ENCODE measurements at regions not wholly inside any gene's neighbourhood (a gene's known extent, or its start where the extent isn't known, plus 50 kb on each side); places are given as distances from the start of the nearest gene placed in this dataset.
"Not testable (repeated sequence)": the region's sequence is repeated elsewhere in the genome, so short reads cannot be mapped to it uniquely, and the experiment has no call there.

- not testable (repeated sequence) for DNase-seq (ENCODE audit: low read depth)
Observed at GRCh38 chr16:88164196-88165039, 213.2 kb downstream of the BANP start.

GRCh38 chr16:88165040-88165544 lies 213.9 kb downstream of the BANP start:
- DNase-seq (ENCODE audit: low read depth) = not testable (repeated sequence)

GRCh38 chr16:88165683-88166082 lies 214.4 kb downstream of the BANP start:
- not testable (repeated sequence) for DNase-seq (ENCODE audit: low read depth)

GRCh38 chr16:88166209-88166773 lies 215.1 kb downstream of the BANP start:
- DNase-seq (ENCODE audit: low read depth) = not testable (repeated sequence)

GRCh38 chr16:88167798-88168556 lies 214.8 kb upstream of the ZNF469 start:
- not testable (repeated sequence) for DNase-seq (ENCODE audit: low read depth)

GRCh38 chr16:88168557-88168949 lies 214.2 kb upstream of the ZNF469 start:
- DNase-seq (ENCODE audit: low read depth) = not testable (repeated sequence)

GRCh38 chr16:88169136-88169830 lies 213.5 kb upstream of the ZNF469 start:
- DNase-seq (ENCODE audit: low read depth) = not testable (repeated sequence)

- DNase-seq (ENCODE audit: low read depth) = not testable (repeated sequence)
Observed at GRCh38 chr16:88169831-88170165, 213.0 kb upstream of the ZNF469 start.

GRCh38 chr16:88170528-88170991 lies 212.2 kb upstream of the ZNF469 start:
- no peak for DNase-seq (ENCODE audit: low read depth)

- not testable (repeated sequence) for DNase-seq (ENCODE audit: low read depth)
Observed at GRCh38 chr16:88171126-88171525, 211.6 kb upstream of the ZNF469 start.

- not testable (repeated sequence) for DNase-seq (ENCODE audit: low read depth)
Observed at GRCh38 chr16:88176184-88176583, 206.6 kb upstream of the ZNF469 start.

- DNase-seq (ENCODE audit: low read depth) = not testable (repeated sequence)
Observed at GRCh38 chr16:88176591-88177180, 206.1 kb upstream of the ZNF469 start.

GRCh38 chr16:88178251-88178650 lies 204.5 kb upstream of the ZNF469 start:
- not testable (repeated sequence) for DNase-seq (ENCODE audit: low read depth)

- DNase-seq (ENCODE audit: low read depth) = not testable (repeated sequence)
Observed at GRCh38 chr16:88178896-88179295, 203.9 kb upstream of the ZNF469 start.

GRCh38 chr16:88182967-88183881 lies 199.5 kb upstream of the ZNF469 start:
- not testable (repeated sequence) for DNase-seq (ENCODE audit: low read depth)

GRCh38 chr16:88184053-88184452 lies 198.7 kb upstream of the ZNF469 start:
- not testable (repeated sequence) for DNase-seq (ENCODE audit: low read depth)

- not testable (repeated sequence) for DNase-seq (ENCODE audit: low read depth)
Observed at GRCh38 chr16:88184566-88185355, 198.0 kb upstream of the ZNF469 start.

- DNase-seq (ENCODE audit: low read depth) = not testable (repeated sequence)
Observed at GRCh38 chr16:88185406-88185805, 197.4 kb upstream of the ZNF469 start.

Data from T-helper 22 cell (primary cell).